ENCODE measurements at regions not wholly inside any gene's neighbourhood (a gene's known extent, or its start where the extent isn't known, plus 50 kb on each side); places are given as distances from the start of the nearest gene placed in this dataset.

GRCh38 chrX:96403446-96403845 lies 281.2 kb upstream of the DIAPH2 start:
- no peak for TF ChIP-seq CTCF (IDR thresholded peaks at IDR 0.05; ENCODE audit: extremely low read depth, missing control alignments)

GRCh38 chrX:96405842-96406241 lies 278.8 kb upstream of the DIAPH2 start:
- no peak for TF ChIP-seq CTCF (IDR thresholded peaks at IDR 0.05; ENCODE audit: extremely low read depth, missing control alignments)
- DNase-seq (ENCODE audit: low spot score) = no peak

More at GRCh38 chrX:96403446-96403845, 281.2 kb upstream of the DIAPH2 start:
- no peak for DNase-seq (ENCODE audit: low spot score)

- no peak for DNase-seq (ENCODE audit: low spot score)
- no peak for TF ChIP-seq CTCF (IDR thresholded peaks at IDR 0.05; ENCODE audit: extremely low read depth, missing control alignments)
Observed at GRCh38 chrX:96407072-96407471, 277.6 kb upstream of the DIAPH2 start.

- DNase-seq (ENCODE audit: low spot score) = no peak
- TF ChIP-seq CTCF (IDR thresholded peaks at IDR 0.05; ENCODE audit: extremely low read depth, missing control alignments) = no peak
Observed at GRCh38 chrX:96407501-96407900, 277.1 kb upstream of the DIAPH2 start.

- DNase-seq (ENCODE audit: low spot score) = no peak
- no peak for TF ChIP-seq CTCF (IDR thresholded peaks at IDR 0.05; ENCODE audit: extremely low read depth, missing control alignments)
Observed at GRCh38 chrX:96407981-96408380, 276.7 kb upstream of the DIAPH2 start.

GRCh38 chrX:96410927-96411326 lies 273.7 kb upstream of the DIAPH2 start:
- TF ChIP-seq CTCF (IDR thresholded peaks at IDR 0.05; ENCODE audit: extremely low read depth, missing control alignments) = no peak
- DNase-seq (ENCODE audit: low spot score) = no peak

GRCh38 chrX:96417695-96418094 lies 266.9 kb upstream of the DIAPH2 start:
- DNase-seq (ENCODE audit: low spot score) = no peak
- TF ChIP-seq CTCF (IDR thresholded peaks at IDR 0.05; ENCODE audit: extremely low read depth, missing control alignments) = no peak
